HTR-8/SVneo (cell line): ENCODE measurements at regions not wholly inside any gene's neighbourhood (a gene's known extent, or its start where the extent isn't known, plus 50 kb on each side); places are given as distances from the start of the nearest gene placed in this dataset.
"Not testable (repeated sequence)": the region's sequence is repeated elsewhere in the genome, so short reads cannot be mapped to it uniquely, and the experiment has no call there.

Experiments
- DNase-seq: peaks from one replicate; pipeline ENCODE4 v3.0.0; 2011; ENCODE audit warnings: low spot score, mixed read lengths; ENCODE audit not compliant: insufficient read length
- FAIRE-seq: peaks from 2 replicates; lab custom pipeline; 2011; peaks lifted over from hg19 to GRCh38; lab: Jason Lieb, UNC

DNA sequence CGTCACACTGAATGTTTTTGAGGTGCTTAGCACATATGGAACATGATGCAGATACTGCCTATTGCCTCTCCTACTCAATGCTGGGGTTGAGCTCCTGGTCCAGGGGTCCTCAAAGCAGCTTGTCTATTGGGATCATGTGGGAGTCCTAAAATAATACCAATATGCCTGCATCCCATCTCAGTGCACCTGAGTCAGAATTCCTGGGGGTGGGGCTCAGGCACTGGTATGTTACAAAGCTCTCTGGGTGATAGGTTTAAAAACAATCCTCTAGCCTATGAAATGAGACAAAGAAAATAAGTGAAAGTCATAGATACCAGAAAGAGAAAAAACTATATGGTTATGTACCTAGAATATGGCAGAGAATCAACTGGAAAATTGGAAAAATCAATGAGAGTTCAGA, 156.6 kb upstream of the NLRP1 start:
- no peak for FAIRE-seq
- DNase-seq = no peak

DNA sequence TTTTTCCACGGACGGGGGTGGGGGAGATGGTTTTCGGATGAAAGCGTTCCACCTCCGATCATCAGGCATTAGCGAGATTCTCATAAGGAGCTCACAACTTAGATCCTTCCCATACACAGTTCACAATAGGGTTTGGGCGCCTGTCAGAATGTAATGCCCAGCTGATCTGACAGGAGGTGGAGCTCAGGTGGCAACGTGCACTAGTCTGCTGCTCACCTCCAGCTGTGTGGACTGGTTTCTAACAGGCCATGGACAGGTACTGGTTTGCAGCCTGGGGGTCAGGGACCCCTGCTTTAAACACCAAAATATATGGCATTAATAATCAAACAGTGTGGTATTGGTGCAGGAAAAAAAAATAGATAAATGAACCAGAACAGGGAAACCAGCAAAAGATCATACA, 157.5 kb upstream of the NLRP1 start:
- FAIRE-seq (no peak), DNase-seq (no peak)

DNA sequence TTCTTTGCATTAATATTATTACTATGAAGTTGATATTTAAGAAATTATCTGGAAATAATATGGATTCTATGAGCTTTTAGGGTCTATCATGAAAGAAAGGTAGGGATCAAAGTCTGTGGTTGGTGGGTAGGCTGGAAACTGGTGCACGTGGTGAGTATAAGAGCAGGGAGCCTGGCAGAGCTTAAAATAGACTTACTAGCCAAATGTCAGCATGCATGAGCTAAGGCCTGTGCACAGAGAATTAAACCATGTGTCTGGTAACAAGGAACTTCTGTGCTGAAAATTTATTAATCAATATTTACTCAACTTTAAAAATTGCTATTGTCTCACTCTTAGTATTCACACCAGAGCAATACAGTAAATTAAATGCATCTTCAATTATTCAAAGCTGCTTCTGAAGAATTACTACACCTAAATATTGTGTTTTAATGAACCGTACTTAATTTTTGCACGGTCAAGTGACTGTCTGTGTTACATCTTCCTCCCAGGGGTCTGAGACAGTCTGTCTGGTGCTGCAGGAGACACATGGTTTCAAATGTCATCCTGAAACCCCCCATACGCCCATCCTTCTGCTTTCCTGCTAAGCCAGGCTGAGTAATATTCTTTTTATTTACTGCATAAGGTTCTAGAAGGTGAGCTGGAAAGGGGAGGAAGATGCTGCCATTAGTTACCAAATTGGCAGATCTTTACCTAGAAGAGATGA, 161.0 kb upstream of the NLRP1 start:
- DNase-seq (no peak), FAIRE-seq (no peak)

DNA sequence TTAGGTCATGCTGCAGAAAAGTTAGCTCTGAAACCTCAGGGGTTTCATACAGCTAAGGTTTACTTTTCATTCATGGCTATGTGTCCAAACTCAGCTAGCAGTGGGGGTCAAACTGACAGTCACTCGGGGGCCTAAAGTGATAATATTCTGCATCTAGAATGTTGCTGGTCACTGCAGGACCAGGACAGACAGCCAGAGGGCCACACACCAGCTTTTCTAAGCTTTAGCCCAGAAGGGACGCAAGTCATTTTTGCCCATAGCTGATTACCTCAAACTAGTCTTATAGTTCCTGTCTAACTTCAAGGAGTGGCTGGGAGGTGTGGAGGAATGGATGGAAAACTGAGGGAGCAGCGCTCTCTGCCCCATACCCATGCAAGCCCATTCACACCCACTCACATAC, 163.0 kb upstream of the NLRP1 start:
- DNase-seq = no peak
- FAIRE-seq = no peak

DNA sequence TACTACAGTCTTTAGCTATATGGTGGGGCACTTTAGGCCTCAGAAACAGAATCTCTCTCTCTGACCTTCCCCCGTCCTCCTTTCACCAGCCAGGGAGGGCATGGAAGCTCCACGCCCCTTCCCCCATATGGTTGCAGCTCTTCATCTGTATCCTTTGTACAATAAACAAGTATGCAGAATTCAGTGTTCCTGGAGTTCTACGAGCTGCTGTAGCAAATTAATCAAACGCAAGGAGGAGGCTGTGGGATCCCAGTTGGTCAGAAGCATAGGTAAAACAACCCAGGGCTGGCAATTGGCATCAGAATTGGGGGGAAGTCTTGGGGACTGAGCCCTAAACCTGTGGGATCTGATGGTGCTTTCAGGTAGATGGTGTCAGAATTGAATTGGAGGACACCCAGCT, 163.7 kb upstream of the NLRP1 start:
- no peak for FAIRE-seq
- no peak for DNase-seq

DNA sequence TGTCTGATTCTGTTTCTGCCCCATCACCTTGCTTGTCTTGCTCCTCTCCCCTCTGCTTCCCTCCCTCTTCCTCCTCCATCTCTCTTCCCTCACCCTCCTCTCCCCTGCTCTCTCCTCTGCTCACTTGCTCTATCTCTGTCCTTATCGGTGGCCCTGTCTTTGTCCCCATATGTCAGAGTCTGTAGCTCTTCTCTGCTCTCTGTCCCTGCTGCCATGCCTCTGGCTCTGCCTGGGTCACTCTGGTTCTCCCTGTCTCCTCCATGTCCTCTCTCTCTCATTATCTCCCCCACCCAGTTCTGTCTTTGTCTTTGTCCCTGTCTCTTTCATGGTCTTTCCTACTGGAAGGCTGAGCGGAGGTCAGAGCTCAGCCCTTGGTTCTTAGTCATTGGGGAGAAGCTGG, 169.1 kb upstream of the NLRP1 start:
- no peak for FAIRE-seq
- no peak for DNase-seq

DNA sequence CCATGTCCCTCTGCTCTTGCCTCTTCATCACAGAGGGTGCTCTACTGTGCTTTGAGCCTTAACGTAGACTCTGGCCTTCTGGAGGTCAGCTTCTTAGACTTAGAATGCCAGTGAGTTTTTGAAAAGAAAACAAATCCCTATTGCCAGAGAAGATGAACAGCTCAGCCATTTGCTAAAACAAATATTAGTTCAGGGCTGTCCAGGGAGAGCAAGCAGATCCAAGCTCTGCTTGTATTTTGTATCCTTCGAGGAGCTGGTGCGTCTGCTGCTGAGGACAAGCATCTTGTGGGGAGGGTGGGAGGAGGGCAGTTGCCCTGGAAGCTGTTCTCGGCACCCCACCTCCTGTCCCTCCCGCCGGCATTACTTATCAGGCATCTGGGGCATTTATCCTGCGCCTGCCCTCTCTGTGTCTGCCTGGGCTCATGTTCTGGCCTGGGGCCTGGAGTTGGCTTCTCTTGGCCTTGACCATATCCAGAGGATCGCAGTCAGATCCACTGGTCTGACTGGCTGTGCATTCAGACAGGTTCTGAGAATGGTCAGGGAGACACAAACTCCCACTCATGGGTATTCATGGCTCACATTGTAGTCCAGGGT, 173.1 kb upstream of the NLRP1 start:
- no peak for DNase-seq
- no peak for FAIRE-seq

DNA sequence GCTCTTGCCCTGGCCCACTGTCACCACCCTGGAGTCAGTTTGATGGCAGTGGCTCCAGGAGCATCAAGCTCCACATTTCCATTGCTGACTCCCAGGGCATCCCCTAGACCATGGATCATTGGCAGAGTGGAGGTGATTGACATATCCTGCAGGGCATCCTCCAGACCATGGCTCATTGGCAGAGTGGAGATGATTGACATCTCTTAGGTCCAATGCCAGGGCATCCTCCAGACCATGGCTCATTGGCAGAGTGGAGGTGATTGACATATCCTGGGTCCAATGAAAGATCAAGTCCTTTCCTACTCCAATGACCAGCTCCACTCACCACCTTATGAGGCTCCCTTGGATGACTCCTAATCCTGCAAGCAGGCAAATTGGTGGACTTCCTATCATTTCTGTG, 174.3 kb upstream of the NLRP1 start:
- DNase-seq = no peak
- no peak for FAIRE-seq

DNA sequence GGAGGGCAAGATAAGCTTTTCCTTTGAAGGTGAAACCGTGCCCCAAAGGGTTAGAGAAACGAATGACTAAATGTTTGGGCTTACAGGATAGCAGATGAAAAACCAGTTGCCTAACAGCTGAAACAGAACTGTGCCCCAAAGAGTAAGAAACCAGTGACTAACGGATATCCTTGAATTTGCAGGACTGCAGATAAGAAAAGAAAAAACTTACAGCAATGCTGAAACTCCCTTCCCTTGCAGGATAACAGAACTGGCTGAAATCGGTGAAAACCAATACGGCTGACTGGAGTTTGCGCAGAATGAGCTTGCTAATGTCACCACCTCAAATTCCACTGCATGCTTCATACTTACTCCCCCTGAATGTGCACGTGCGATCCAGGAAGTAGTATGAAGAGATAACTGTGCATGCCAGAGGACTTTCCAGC, 175.2 kb upstream of the NLRP1 start:
- no peak for DNase-seq
- FAIRE-seq = no peak

DNA sequence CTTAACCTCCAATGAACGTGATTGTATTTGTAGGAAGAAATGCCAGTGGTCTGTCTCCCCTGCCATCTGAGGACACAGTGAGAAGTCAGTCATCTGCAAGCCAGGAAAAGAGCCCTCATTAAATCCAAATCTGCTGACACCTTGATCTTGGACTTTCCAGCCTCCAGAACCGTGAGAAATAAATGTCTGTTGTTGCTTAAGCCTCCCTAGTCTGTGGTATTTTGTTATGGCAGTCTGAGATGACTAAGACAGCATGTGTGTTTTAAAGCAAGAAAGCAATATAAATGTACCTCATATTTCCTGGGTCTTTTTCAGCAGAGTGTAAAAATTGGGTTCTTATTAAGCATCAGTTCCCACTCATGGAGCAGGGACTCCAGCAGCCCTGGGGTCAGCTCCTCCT, 177.9 kb upstream of the NLRP1 start:
- no peak for FAIRE-seq

DNA sequence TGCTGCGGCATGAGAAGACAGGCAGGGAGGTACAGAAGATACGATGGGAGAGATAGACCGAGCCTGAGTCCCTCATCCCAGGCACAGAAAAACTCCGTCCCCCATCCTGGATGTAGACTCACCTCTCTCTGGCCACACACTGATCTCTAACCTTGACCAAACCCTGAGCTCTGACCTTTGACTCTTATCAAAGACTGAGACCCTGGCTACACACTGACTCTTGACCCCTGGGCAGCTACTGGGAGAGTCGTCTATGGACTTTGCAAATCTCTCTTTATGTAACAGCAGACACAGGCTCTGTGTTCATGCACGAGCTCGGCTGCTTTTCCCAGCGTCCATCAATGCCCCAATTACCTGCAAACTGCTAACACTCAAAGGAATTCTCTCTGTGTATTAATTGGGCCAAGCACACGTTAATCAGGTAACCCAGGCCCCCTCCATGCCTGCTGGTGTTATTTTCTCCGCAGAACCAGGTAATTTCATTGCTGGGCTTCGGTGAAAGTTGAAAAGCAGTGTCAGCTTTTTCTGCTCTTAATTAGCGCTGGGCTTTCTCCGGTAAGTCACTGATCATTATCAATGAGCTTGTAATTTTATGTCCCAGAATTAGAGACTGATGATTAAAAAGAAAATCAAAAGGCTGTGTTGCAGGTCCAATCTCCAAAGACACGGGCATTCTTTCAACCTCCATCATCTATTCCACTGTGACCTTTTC, 179.4 kb upstream of the NLRP1 start:
- DNase-seq (no peak), FAIRE-seq (no peak)

More for the DNA sequence above, 177.9 kb upstream of the NLRP1 start:
- no peak for DNase-seq

DNA sequence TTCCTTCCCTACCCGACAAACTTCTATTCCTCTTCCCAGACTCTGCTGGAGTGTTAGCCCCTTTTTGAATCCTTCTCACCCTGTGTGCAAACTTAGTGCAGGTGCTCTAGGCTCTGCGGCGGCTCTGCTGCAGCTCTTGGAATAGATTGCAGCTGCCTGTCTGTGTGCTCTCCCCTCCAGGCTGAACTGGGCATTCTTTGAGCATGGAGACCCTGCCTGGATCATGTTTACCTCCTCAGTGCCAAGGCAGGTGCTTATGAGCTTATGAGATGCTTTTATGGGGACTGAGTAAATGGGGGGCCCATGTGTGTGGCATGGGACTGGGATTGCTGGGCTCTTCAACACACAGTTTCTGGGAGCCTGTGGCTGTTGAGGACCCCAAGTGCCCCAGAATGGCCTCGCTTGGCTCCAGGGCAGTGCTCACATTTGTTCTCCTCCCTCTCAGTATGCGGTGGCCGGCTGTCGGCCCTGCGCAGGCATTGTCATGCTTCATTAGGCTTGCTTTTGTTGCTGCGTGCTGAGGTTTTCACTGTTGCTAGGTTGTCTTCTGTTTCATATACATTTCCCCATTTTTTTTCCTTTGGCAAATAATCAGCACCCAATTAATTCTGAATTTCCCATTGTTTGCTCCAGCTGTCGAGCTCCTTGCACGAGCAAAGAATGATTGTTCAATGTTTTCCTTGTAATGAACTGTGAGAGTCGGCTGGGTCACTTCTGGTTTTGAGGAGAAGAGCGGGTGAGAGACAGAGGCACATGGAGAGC, 185.5 kb upstream of the NLRP1 start:
- DNase-seq = no peak
- FAIRE-seq = no peak

DNA sequence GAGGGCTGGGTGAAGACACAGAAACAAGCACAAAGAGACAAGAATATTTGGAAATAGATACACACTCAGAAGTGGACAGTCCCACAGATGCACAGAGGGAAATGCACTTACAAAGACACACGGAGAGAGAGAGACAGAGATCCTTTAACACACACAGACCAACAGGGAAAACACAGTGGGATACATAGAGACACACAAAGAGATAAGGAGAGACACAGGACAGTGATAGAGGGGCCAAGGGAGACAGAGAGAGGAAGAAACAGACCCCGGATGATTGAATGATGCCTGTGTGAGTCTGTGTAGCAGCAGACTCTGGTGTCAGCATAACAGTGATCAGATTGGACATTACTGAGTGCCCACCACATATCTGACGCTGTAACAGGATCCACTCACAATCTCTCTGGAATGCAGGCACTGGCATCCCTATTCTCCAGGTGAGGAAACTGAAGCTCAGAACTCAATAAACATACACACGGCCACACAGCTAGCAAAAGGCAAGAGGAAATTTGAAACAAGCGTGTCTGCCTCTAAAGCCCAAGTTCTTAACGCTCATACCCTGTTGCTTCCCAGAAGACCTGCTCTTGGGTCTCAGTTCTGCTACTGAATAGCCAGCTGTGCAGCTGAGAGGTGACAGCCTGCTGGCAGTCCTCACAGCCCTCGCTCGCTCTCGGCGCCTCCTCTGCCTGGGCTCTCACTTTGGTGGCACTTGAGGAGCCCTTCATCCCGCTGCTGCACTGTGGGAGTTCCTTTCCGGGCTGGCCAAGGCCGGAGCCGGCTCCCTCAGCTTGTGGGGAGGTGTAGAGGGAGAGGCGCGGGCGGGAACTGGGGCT, 186.3 kb upstream of the NLRP1 start:
- no peak for FAIRE-seq
- DNase-seq = no peak

DNA sequence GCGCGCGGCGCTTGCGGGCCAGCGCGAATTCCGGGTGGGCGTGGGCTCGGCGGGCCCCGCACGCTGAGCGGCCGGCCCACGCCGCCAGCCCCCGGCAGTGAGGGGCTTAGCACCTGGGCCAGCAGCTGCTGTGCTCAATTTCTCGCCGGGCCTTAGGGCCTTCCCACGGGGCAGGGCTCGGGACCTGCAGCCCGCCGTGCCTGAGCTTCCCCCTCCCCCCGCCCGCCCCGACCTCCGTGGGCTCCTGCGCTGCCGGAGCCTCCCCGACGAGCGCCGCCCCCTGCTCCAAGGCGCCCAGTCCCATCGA, 186.9 kb upstream of the NLRP1 start:
- not testable (repeated sequence) for FAIRE-seq, DNase-seq

DNA sequence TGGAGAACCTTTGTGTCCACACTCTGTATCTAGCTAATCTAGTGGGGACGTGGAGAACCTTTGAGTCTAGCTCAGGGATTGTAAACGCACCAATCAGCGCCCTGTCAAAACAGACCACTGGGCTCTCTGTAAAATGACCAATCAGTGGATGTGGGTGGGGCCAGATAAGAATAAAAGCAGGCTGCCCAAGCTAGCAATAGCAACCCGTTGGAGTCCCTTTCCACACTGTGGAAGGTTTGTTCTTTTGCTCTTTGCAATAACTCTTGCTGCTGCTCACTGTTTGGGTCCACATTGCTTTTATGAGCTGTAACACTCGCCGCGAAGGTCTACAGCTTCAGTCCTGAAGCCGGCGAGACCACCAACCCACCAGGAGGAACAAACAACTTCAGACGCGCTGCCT, 187.7 kb upstream of the NLRP1 start:
- FAIRE-seq, DNase-seq: not testable (repeated sequence)

DNA sequence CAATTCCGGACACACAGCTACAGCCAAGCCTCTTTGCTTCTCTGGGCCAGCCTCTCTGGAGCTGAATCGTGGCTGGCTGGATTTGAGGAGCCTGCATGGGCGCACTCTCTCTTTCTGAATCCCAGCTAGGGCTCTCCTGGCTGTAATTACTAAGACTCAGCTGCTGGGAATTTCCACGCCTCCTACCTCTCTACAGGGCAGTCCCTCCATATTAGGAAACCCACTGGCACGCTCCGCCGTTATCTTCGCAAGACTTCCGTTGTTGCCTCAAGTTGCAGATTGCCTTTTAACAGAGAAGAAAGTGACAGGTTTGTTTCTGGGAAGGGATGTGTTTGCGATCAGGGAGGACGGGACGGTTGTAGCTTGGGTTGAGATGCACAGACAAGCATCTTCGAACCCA, 188.4 kb upstream of the NLRP1 start:
- no peak for DNase-seq

DNA sequence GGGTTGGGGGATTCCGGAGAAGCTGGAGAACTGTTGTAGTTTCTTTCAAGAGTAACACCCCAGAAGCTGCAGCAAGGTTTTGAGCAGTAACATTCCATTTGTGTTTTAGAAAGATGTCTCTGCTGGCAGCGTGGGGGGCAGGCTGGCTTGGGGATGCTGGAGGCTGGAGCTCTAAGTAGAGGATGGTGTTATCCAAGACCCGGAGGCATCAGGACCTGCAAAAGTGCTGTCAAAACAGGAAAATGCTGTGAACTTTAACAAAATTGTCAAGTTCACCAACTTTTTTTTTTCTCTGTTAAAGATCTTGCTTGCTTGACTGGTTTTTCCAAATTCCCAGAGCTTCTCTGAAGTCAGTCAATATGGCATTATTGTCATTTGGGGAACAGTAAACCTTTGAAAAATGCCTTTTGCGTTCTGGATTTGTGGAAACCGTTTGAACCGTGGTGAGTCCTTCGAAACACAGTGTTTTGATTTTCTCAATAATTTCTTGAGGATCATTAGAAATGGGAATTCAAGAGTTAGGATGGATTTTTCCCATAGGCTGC, 189.6 kb upstream of the NLRP1 start:
- FAIRE-seq (no peak), DNase-seq (no peak)

More for the DNA sequence above, 188.4 kb upstream of the NLRP1 start:
- FAIRE-seq = no peak

DNA sequence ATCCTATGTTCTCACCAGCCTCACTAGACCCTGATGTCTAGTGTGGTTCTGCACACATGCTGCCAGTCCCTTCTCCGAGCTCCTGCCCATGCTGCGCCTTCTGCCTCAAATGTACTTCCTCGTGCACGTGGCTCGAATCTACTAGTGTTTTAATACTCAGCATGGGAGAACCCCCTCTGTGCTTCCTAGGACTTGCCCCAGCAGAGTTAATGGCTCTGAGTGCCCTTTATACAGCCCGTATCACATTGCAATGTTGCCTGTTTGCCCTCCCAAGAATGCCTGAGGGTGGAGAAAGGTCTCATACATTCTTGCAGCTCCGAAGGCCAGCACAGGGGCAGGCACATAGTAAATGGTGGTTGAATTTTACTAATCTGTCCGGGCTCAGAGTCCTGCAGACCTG, 190.8 kb upstream of the NLRP1 start:
- no peak for DNase-seq
- no peak for FAIRE-seq

DNA sequence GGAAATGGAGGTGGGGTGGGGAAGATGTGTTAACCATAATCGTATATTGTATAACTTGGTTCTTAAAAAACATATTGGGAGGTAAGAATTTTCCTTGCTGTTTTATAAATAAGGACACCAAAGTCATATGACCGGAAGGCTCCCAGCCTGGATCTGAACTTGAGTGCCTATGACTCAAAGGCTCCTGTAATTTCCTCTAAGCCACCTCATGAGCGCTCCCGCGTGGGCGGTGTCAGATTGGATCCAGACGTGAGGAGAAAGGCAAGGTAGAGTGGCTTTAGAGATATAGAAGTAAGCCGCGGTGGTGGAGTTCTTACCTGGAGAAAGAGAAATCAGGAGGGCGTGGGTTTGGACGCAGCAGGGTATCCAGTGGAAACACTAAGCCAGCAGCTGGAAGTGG, 196.2 kb upstream of the NLRP1 start:
- FAIRE-seq = no peak
- DNase-seq = no peak
